ENCODE measurements at regions not wholly inside any gene's neighbourhood (a gene's known extent, or its start where the extent isn't known, plus 50 kb on each side); places are given as distances from the start of the nearest gene placed in this dataset.

DNA sequence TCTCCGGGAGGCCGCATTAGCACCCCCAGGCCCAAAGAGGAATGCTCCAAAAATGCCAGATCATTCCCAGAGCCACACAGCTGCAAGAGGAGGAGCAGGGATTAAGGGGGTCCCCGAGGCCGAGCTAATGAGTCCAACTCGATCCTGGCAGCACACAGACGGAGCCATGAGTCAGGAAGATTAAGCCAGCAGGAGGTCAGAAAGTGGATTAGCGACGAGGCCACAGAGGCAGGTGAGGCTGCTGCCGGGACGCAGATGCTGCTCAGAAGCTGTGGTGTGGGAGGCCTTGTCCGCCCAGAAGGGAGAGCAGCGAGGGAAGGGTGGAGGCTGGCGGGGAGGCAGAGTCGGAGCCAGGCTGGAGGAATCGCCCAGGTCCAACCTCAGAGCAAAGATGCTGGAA is 120.5 kb downstream of the SHANK2 start:
- H3K4me1 ChIP-seq (ENCODE audit: insufficient read depth, low read length): no peaks in the 10 kb centered on the region
- H3K4me2 ChIP-seq (ENCODE audit: low read length): no peak overlapping the region
- H2AFZ ChIP-seq (ENCODE audit: low read depth, low read length): no peak overlapping the region
- no peaks in the 10 kb centered on the region for H3K27me3 ChIP-seq (ENCODE audit: insufficient read depth, low read length)
- no peak overlapping the region for H3K9ac ChIP-seq (ENCODE audit: low read length)
- TF ChIP-seq, protein P1, sequence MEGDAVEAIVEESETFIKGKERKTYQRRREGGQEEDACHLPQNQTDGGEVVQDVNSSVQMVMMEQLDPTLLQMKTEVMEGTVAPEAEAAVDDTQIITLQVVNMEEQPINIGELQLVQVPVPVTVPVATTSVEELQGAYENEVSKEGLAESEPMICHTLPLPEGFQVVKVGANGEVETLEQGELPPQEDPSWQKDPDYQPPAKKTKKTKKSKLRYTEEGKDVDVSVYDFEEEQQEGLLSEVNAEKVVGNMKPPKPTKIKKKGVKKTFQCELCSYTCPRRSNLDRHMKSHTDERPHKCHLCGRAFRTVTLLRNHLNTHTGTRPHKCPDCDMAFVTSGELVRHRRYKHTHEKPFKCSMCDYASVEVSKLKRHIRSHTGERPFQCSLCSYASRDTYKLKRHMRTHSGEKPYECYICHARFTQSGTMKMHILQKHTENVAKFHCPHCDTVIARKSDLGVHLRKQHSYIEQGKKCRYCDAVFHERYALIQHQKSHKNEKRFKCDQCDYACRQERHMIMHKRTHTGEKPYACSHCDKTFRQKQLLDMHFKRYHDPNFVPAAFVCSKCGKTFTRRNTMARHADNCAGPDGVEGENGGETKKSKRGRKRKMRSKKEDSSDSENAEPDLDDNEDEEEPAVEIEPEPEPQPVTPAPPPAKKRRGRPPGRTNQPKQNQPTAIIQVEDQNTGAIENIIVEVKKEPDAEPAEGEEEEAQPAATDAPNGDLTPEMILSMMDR (IDR thresholded peaks at IDR 0.05; ENCODE audit: insufficient read depth, low read depth, low read length): no peak
- TF ChIP-seq EZH2 (IDR thresholded peaks at IDR 0.05; ENCODE audit: insufficient read depth, low read length): no peak
- Mint-ChIP-seq H3K36me3 (ENCODE audit: low read depth, unreplicated experiment) (no peaks in the 10 kb centered on the region), H3K4me3 (ENCODE audit: unreplicated experiment) (no peak overlapping the region), H3K9me3 (ENCODE audit: unreplicated experiment) (peaks cover 3% of the 10 kb centered on the region), H3K27me3 (ENCODE audit: low read depth, unreplicated experiment) (peaks cover 2% of the 10 kb centered on the region), H3K4me1 (ENCODE audit: low read depth, unreplicated experiment) (peaks cover 6% of the 10 kb centered on the region), H3K27ac (ENCODE audit: unreplicated experiment) (no peak overlapping the region)
- no peaks in the 10 kb centered on the region for H3K9me3 ChIP-seq (ENCODE audit: insufficient read depth, low read depth, low read length)
- no peak overlapping the region for H3K27ac ChIP-seq (ENCODE audit: low read depth, low read length)
- no peak overlapping the region for H3K4me3 ChIP-seq (ENCODE audit: insufficient read depth, low read depth, low read length)
- no peak for FAIRE-seq
- no peaks in the 10 kb centered on the region for H3K36me3 ChIP-seq (ENCODE audit: insufficient read depth, low read length)
- no peaks in the 10 kb centered on the region for H3K79me2 ChIP-seq (ENCODE audit: insufficient read depth, low read length)
- DNase-seq (ENCODE audit: low read depth): no peak
- H4K20me1 ChIP-seq (ENCODE audit: insufficient read depth, low read length): no peaks in the 10 kb centered on the region

DNA sequence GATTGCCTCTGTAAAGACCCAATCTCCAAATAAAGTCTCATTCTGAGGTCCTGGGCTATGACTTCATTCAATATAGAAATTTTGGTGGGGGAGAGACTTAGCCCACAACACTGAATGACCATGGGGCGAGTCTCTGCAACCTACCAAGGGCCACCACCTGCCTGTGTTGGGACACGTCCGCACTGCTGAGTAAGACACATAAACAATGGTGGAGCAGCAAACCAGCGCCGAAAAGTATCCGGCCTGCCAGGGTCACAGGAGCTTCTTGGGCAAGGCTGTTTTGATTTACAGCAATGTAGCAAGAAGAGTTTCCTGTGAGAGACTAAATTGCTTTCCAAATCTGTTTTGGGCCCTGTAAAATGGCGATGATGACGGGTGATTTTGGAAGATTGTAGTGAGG is 122.3 kb downstream of the SHANK2 start:
- no peaks in the 10 kb centered on the region for H4K20me1 ChIP-seq (ENCODE audit: insufficient read depth, low read length)
- no peaks in the 10 kb centered on the region for H3K36me3 Mint-ChIP-seq (ENCODE audit: low read depth, unreplicated experiment)
- H3K4me1 ChIP-seq (ENCODE audit: insufficient read depth, low read length): no peaks in the 10 kb centered on the region
- no peak for DNase-seq (ENCODE audit: low read depth)
- H3K9me3 Mint-ChIP-seq (ENCODE audit: unreplicated experiment): peaks cover 3% of the 10 kb centered on the region
- H3K27me3 Mint-ChIP-seq (ENCODE audit: low read depth, unreplicated experiment): peaks cover 2% of the 10 kb centered on the region
- no peak overlapping the region for H2AFZ ChIP-seq (ENCODE audit: low read depth, low read length)
- no peaks in the 10 kb centered on the region for H3K79me2 ChIP-seq (ENCODE audit: insufficient read depth, low read length)
- H3K36me3 ChIP-seq (ENCODE audit: insufficient read depth, low read length): no peaks in the 10 kb centered on the region
- H3K4me2 ChIP-seq (ENCODE audit: low read length): no peak overlapping the region
- no peak overlapping the region for H3K4me3 ChIP-seq (ENCODE audit: insufficient read depth, low read depth, low read length)
- H3K4me1 Mint-ChIP-seq (ENCODE audit: low read depth, unreplicated experiment): peaks cover 6% of the 10 kb centered on the region
- H3K9me3 ChIP-seq (ENCODE audit: insufficient read depth, low read depth, low read length): no peaks in the 10 kb centered on the region
- H3K27me3 ChIP-seq (ENCODE audit: insufficient read depth, low read length): no peaks in the 10 kb centered on the region
- no peak overlapping the region for H3K27ac Mint-ChIP-seq (ENCODE audit: unreplicated experiment)
- no peak overlapping the region for H3K27ac ChIP-seq (ENCODE audit: low read depth, low read length)
- no peak for TF ChIP-seq EZH2 (IDR thresholded peaks at IDR 0.05; ENCODE audit: insufficient read depth, low read length)
- TF ChIP-seq, protein P1 (IDR thresholded peaks at IDR 0.05; ENCODE audit: insufficient read depth, low read depth, low read length): no peak
- no peak for FAIRE-seq
- no peak overlapping the region for H3K4me3 Mint-ChIP-seq (ENCODE audit: unreplicated experiment)
- no peak overlapping the region for H3K9ac ChIP-seq (ENCODE audit: low read length)

DNA sequence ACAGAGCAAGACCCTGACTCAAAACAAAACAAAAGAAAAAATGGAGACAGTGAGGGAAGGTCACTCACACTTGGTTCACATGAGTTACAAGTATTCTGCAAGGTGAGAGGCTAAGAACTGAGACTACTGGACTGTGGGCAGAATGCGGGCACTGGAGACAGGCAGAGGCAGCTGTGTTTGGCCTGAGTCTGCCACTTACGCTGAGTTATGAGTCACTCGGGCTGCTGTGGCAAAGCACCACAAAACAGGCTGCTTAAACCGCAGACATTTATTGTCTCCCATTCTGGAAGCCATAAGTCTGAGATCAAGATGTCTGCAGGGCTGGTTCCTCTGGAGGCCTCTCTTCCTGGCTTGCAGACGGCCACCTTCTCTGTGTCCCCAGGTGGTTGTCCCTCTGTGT is 122.8 kb downstream of the SHANK2 start:
- no peaks in the 10 kb centered on the region for H3K36me3 Mint-ChIP-seq (ENCODE audit: low read depth, unreplicated experiment)
- FAIRE-seq (no peak), DNase-seq (ENCODE audit: low read depth) (peak; percentile 11)
- Histone ChIP-seq H3K9me3 (ENCODE audit: insufficient read depth, low read depth, low read length) (no peaks in the 10 kb centered on the region), H3K27ac (ENCODE audit: low read depth, low read length) (no peak overlapping the region), H3K9ac (ENCODE audit: low read length) (no peak overlapping the region), H3K79me2 (ENCODE audit: insufficient read depth, low read length) (no peaks in the 10 kb centered on the region), H2AFZ (ENCODE audit: low read depth, low read length) (no peak overlapping the region), H3K4me2 (ENCODE audit: low read length) (no peak overlapping the region), H3K4me3 (ENCODE audit: insufficient read depth, low read depth, low read length) (no peak overlapping the region), H3K36me3 (ENCODE audit: insufficient read depth, low read length) (no peaks in the 10 kb centered on the region), H4K20me1 (ENCODE audit: insufficient read depth, low read length) (no peaks in the 10 kb centered on the region), H3K27me3 (ENCODE audit: insufficient read depth, low read length) (no peaks in the 10 kb centered on the region), H3K4me1 (ENCODE audit: insufficient read depth, low read length) (no peaks in the 10 kb centered on the region)
- H3K4me1 Mint-ChIP-seq (ENCODE audit: low read depth, unreplicated experiment): peaks cover 6% of the 10 kb centered on the region
- TF ChIP-seq EZH2 (IDR thresholded peaks at IDR 0.05; ENCODE audit: insufficient read depth, low read length): no peak
- TF ChIP-seq, protein P1 (IDR thresholded peaks at IDR 0.05; ENCODE audit: insufficient read depth, low read depth, low read length): no peak
- H3K4me3 Mint-ChIP-seq (ENCODE audit: unreplicated experiment): no peak overlapping the region
- no peaks in the 10 kb centered on the region for H3K9me3 Mint-ChIP-seq (ENCODE audit: unreplicated experiment)
- no peak overlapping the region for H3K27ac Mint-ChIP-seq (ENCODE audit: unreplicated experiment)
- H3K27me3 Mint-ChIP-seq (ENCODE audit: low read depth, unreplicated experiment): peaks cover 2% of the 10 kb centered on the region
